HTR-8/SVneo (cell line): ENCODE measurements at regions not wholly inside any gene's neighbourhood (a gene's known extent, or its start where the extent isn't known, plus 50 kb on each side); places are given as distances from the start of the nearest gene placed in this dataset.

ENCODE experiments used
- DNase-seq: peaks from one replicate; pipeline ENCODE4 v3.0.0; 2011; ENCODE audit warnings: low spot score, mixed read lengths; ENCODE audit not compliant: insufficient read length
- FAIRE-seq: peaks from 2 replicates; lab custom pipeline; 2011; peaks lifted over from hg19 to GRCh38; lab: Jason Lieb, UNC

- no peak for FAIRE-seq
- DNase-seq = no peak
Observed at GRCh38 chr6:14693301-14694192, 552.3 kb upstream of the JARID2 start.

- no peak for FAIRE-seq
Observed at GRCh38 chr6:14694308-14694707, 551.6 kb upstream of the JARID2 start.

GRCh38 chr6:14695579-14695978 lies 550.3 kb upstream of the JARID2 start:
- DNase-seq (no peak), FAIRE-seq (peak; percentile 58)

More at GRCh38 chr6:14694308-14694707, 551.6 kb upstream of the JARID2 start:
- DNase-seq = no peak

GRCh38 chr6:14696367-14696766 lies 549.5 kb upstream of the JARID2 start:
- FAIRE-seq = no peak
- DNase-seq = no peak

- FAIRE-seq = no peak
- DNase-seq = no peak
Observed at GRCh38 chr6:14697427-14697826, 548.4 kb upstream of the JARID2 start.

GRCh38 chr6:14699803-14700601 lies 545.9 kb upstream of the JARID2 start:
- no peak for DNase-seq
- FAIRE-seq = no peak

- DNase-seq = no peak
Observed at GRCh38 chr6:14701946-14702345, 543.9 kb upstream of the JARID2 start.

GRCh38 chr6:14702678-14703077 lies 543.2 kb upstream of the JARID2 start:
- no peak for DNase-seq
- no peak for FAIRE-seq

More at GRCh38 chr6:14701946-14702345, 543.9 kb upstream of the JARID2 start:
- no peak for FAIRE-seq

GRCh38 chr6:14703586-14703985 lies 542.3 kb upstream of the JARID2 start:
- DNase-seq (no peak), FAIRE-seq (no peak)

GRCh38 chr6:14704383-14705271 lies 541.2 kb upstream of the JARID2 start:
- DNase-seq = no peak
- FAIRE-seq = no peak

GRCh38 chr6:14705841-14706377 lies 540.0 kb upstream of the JARID2 start:
- DNase-seq (no peak), FAIRE-seq (no peak)

GRCh38 chr6:14706378-14706929 lies 539.4 kb upstream of the JARID2 start:
- peak; percentile 67 for FAIRE-seq

GRCh38 chr6:14707276-14707675 lies 538.6 kb upstream of the JARID2 start:
- FAIRE-seq (no peak), DNase-seq (no peak)

More at GRCh38 chr6:14706378-14706929, 539.4 kb upstream of the JARID2 start:
- peak; percentile 77 for DNase-seq

- no peak for DNase-seq
- FAIRE-seq = no peak
Observed at GRCh38 chr6:14707971-14708465, 537.9 kb upstream of the JARID2 start.

GRCh38 chr6:14709066-14709670 lies 536.7 kb upstream of the JARID2 start:
- FAIRE-seq (no peak), DNase-seq (no peak)

GRCh38 chr6:14709900-14710299 lies 536.0 kb upstream of the JARID2 start:
- no peak for FAIRE-seq
- DNase-seq = no peak

- DNase-seq = no peak
- FAIRE-seq = no peak
Observed at GRCh38 chr6:14710421-14710820, 535.4 kb upstream of the JARID2 start.

GRCh38 chr6:14711056-14711703 lies 534.7 kb upstream of the JARID2 start:
- peak; percentile 60 for FAIRE-seq
- DNase-seq = peak; percentile 59
